Mesendoderm (in vitro differentiated cells): ENCODE measurements at regions not wholly inside any gene's neighbourhood (a gene's known extent, or its start where the extent isn't known, plus 50 kb on each side); places are given as distances from the start of the nearest gene placed in this dataset.

Experiments
- DNase-seq: peaks from one replicate; pipeline ENCODE4 v3.0.0; 2013
- H2AK5ac ChIP-seq: 2 replicates; pipeline ENCODE4 v1.6.1; 2013; ENCODE audit warnings: low read length, inconsistent platforms
- H2BK120ac ChIP-seq: 2 replicates; pipeline ENCODE4 v1.6.1; 2013; ENCODE audit warnings: low read depth, mild to moderate bottlenecking, low read length, moderate library complexity, mixed read lengths
- H2BK15ac ChIP-seq: replicated peaks from 2 replicates; pipeline ENCODE4 v1.6.1; 2013; ENCODE audit warnings: low read depth, mild to moderate bottlenecking, moderate library complexity
- H2BK5ac ChIP-seq: 2 replicates; pipeline ENCODE4 v1.6.1; 2013; ENCODE audit warnings: low read length, inconsistent platforms
- H3K18ac ChIP-seq: 2 replicates; pipeline ENCODE4 v1.6.1; 2013; ENCODE audit warnings: mild to moderate bottlenecking, low read length, mixed read lengths
- H3K23ac ChIP-seq: one replicate; pipeline ENCODE4 v1.6.1; 2013; ENCODE audit warnings: low read length
- H3K27ac ChIP-seq: 2 replicates; pipeline ENCODE4 v1.5.1; 2013; ENCODE audit warnings: low read depth, mild to moderate bottlenecking, inconsistent platforms, low read length, moderate library complexity
- H3K27me3 ChIP-seq: 2 replicates; pipeline ENCODE4 v1.6.1; 2013; ENCODE audit warnings: low read length, control low read depth, mild to moderate bottlenecking, inconsistent platforms; ENCODE audit not compliant: insufficient read depth, poor library complexity
- H3K36me3 ChIP-seq: 2 replicates; pipeline ENCODE4 v1.6.1; 2013; ENCODE audit warnings: low read length, inconsistent platforms; ENCODE audit not compliant: control insufficient read depth, insufficient read depth
- H3K4ac ChIP-seq: one replicate; pipeline ENCODE4 v1.6.1; 2013; ENCODE audit warnings: low read depth, mild to moderate bottlenecking, low read length, moderate library complexity
- H3K4me1 ChIP-seq: 2 replicates; pipeline ENCODE4 v1.6.1; 2013; ENCODE audit warnings: low read depth, low read length, inconsistent platforms; ENCODE audit not compliant: control insufficient read depth
- H3K4me2 ChIP-seq: 2 replicates; pipeline ENCODE4 v1.6.1; 2013; ENCODE audit warnings: low read length
- H3K4me3 ChIP-seq: 2 replicates; pipeline ENCODE4 v1.5.1; 2013; ENCODE audit warnings: mild to moderate bottlenecking, low read length
- H3K56ac ChIP-seq: one replicate; pipeline ENCODE4 v1.6.1; 2013; ENCODE audit warnings: low read length
- H3K79me1 ChIP-seq: 2 replicates; pipeline ENCODE4 v1.6.1; 2013; ENCODE audit warnings: low read length, inconsistent platforms
- H3K79me2 ChIP-seq: 2 replicates; pipeline ENCODE4 v1.6.1; 2013; ENCODE audit warnings: mild to moderate bottlenecking, low read length; ENCODE audit not compliant: control insufficient read depth, insufficient read depth
- H3K9ac ChIP-seq: 2 replicates; pipeline ENCODE4 v1.6.1; 2013; ENCODE audit warnings: low read length, inconsistent platforms
- H4K5ac ChIP-seq: one replicate; pipeline ENCODE4 v1.6.1; 2013; ENCODE audit warnings: low read length
- H4K8ac ChIP-seq: one replicate; pipeline ENCODE4 v1.6.1; 2013; ENCODE audit warnings: low read depth, mild to moderate bottlenecking, control low read depth, low read length, moderate library complexity
- whole genome bisulfite sequencing: extraction: QIAGEN DNeasy Blood & Tissue Kit; methylation state at CpG from one replicate; pipeline ENCODE4 v1.1.7; 2013; ENCODE audit warnings: low lambda C conversion rate, missing lambda C conversion rate; ENCODE audit not compliant: insufficient coverage; ENCODE audit errors: extremely low coverage; 5-methylcytosine and 5-hydroxymethylcytosine counted together

DNA sequence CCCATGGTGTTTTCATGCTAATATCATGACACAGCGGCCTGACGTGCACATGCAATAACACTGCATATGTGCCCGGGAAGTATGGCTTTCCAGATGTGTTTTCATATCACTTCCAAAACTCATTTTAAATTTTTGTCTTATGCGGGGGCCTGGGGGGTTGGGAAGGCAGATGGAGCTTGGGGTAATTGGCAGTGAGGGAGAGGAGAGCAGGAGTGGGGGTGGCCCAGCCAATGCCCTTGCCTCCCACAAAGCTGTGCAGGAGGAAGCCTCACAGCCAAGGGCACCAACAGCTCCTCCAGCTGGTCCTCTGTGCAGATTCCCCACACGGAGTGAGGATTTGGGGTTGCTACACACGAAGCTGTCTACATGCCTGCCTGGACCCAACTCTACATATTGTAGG is 805.2 kb downstream of the GALR1 start:
- H3K4me1 ChIP-seq = no peaks in the 10 kb centered on the region
- no peaks in the 10 kb centered on the region for H3K36me3 ChIP-seq
- no peak overlapping the region for H2BK120ac ChIP-seq
- H3K4me3 ChIP-seq = no peak overlapping the region
- no peak overlapping the region for H2BK5ac ChIP-seq
- no CpG with 5 or more reads among the region's 6 CpGs for WGBS
- no peaks in the 10 kb centered on the region for H3K79me2 ChIP-seq
- H4K8ac ChIP-seq = no peak overlapping the region
- DNase-seq = no peak
- H4K5ac ChIP-seq = no peak overlapping the region
- no peak overlapping the region for H3K4ac ChIP-seq
- H3K27me3 ChIP-seq = no peaks in the 10 kb centered on the region
- H3K56ac ChIP-seq = no peak overlapping the region
- no peak overlapping the region for H3K27ac ChIP-seq
- no peaks in the 10 kb centered on the region for H3K79me1 ChIP-seq
- H3K9ac ChIP-seq = no peak overlapping the region
- no peak overlapping the region for H3K23ac ChIP-seq
- H2BK15ac ChIP-seq = no peak overlapping the region
- H2AK5ac ChIP-seq = no peak overlapping the region
- H3K18ac ChIP-seq = no peak overlapping the region
- no peak overlapping the region for H3K4me2 ChIP-seq

GRCh38 chr18:78056011-78056410 is 806.4 kb downstream of the GALR1 start:
- no peak overlapping the region for H2BK5ac ChIP-seq
- H3K4me3 ChIP-seq = no peak overlapping the region
- no peak overlapping the region for H4K5ac ChIP-seq
- H3K27me3 ChIP-seq = no peaks in the 10 kb centered on the region
- H3K56ac ChIP-seq = no peak overlapping the region
- WGBS = no CpG with 5 or more reads among the region's 2 CpGs
- no peak overlapping the region for H3K18ac ChIP-seq
- no peak overlapping the region for H2BK120ac ChIP-seq
- H4K8ac ChIP-seq = no peak overlapping the region
- H3K36me3 ChIP-seq = no peaks in the 10 kb centered on the region
- H2BK15ac ChIP-seq = no peak overlapping the region
- no peak overlapping the region for H3K4me2 ChIP-seq
- no peaks in the 10 kb centered on the region for H3K79me1 ChIP-seq
- no peaks in the 10 kb centered on the region for H3K4me1 ChIP-seq
- no peak overlapping the region for H3K4ac ChIP-seq
- no peak overlapping the region for H3K23ac ChIP-seq
- no peak overlapping the region for H3K9ac ChIP-seq
- H2AK5ac ChIP-seq = no peak overlapping the region
- H3K27ac ChIP-seq = no peak overlapping the region
- DNase-seq = no peak
- H3K79me2 ChIP-seq = no peaks in the 10 kb centered on the region

DNA sequence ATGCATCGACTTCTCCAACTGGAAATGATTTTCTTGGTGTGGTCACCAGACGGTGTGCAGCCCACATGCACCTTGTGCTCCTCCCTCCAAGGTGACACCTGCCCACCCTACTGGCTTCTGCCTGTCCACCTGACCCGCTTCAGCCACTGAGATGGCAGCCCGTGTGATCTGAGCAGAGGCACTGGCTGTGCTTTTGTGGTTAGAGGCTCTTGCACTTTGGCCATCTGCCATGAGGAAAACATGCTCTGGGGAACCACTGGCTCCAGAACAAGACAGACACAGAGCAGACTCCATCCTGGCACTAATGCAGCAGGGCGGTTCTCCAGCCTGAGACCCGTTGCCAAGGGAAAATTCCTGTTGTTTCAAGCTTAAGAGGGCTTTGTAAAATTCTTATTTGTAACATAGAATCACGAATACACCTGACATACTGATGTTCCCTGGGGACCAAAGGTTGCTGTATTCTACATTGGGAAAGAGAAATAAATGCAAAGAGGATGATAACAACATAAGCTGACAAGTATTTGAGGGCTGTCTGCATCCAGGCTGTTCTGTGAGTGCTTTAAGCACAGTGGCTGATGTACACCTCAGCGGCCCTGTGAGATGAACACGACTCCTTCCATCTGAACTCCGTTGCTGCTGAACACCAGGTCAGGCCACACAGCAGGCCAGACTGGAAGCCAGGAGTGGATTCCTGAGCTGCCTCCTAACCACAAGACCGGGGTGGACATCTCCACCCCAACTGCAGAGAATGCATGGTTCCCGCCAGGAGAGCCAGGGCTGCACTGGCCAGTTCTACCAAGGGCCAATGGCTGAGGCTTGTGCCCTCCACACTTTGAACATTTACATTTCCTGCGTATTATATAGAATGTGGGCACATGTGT is 820.4 kb downstream of the GALR1 start:
- Histone ChIP-seq H3K27me3 (no peaks in the 10 kb centered on the region), H2AK5ac (no peak overlapping the region), H2BK5ac (no peak overlapping the region), H3K36me3 (no peaks in the 10 kb centered on the region), H3K4me1 (no peaks in the 10 kb centered on the region), H2BK15ac (no peak overlapping the region), H3K56ac (no peak overlapping the region), H3K4ac (no peak overlapping the region), H3K23ac (no peak overlapping the region), H4K5ac (no peak overlapping the region), H4K8ac (no peak overlapping the region), H3K9ac (no peak overlapping the region), H3K79me1 (no peaks in the 10 kb centered on the region), H3K4me2 (no peak overlapping the region), H3K27ac (no peak overlapping the region), H2BK120ac (no peak overlapping the region), H3K79me2 (no peaks in the 10 kb centered on the region), H3K18ac (no peak overlapping the region), H3K4me3 (no peak overlapping the region)
- WGBS = no CpG with 5 or more reads among the region's 13 CpGs
- no peak for DNase-seq

DNA sequence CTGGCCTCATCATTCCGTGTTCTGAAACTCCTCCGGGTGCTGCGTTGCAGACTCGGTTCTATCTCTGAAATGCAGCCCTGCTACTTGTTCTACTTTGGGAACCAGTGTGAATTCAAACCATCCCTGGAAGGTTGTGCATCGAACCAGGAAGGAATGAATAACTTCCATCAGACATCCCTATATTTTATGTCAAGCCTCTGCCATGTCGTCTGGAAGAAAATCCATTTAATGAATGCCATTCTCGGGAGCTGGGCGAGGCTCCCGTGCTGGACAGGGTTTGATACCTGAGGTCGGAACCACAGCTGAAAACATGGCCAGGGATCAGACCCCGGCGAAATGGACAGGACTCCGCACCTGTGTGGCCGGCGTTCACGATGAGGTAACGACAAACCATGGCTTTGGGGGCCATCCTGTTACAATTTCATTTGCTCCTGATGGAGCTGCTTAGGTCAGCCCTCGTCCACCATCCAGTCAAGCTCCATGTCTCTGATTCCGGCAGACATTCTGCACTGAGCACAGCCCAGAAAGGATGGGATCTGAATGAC is 821.6 kb downstream of the GALR1 start:
- H3K4me1 ChIP-seq = no peaks in the 10 kb centered on the region
- H3K36me3 ChIP-seq = no peaks in the 10 kb centered on the region
- WGBS = no CpG with 5 or more reads among the region's 19 CpGs
- no peak overlapping the region for H3K18ac ChIP-seq
- H3K23ac ChIP-seq = no peak overlapping the region
- H2AK5ac ChIP-seq = no peak overlapping the region
- H3K27me3 ChIP-seq = no peaks in the 10 kb centered on the region
- H3K56ac ChIP-seq = no peak overlapping the region
- no peaks in the 10 kb centered on the region for H3K79me1 ChIP-seq
- H3K27ac ChIP-seq = no peak overlapping the region
- H2BK15ac ChIP-seq = no peak overlapping the region
- DNase-seq = no peak
- H3K9ac ChIP-seq = no peak overlapping the region
- H3K4me2 ChIP-seq = no peak overlapping the region
- no peaks in the 10 kb centered on the region for H3K79me2 ChIP-seq
- H2BK120ac ChIP-seq = no peak overlapping the region
- no peak overlapping the region for H3K4ac ChIP-seq
- H3K4me3 ChIP-seq = no peak overlapping the region
- H4K8ac ChIP-seq = no peak overlapping the region
- H4K5ac ChIP-seq = no peak overlapping the region
- H2BK5ac ChIP-seq = no peak overlapping the region

DNA sequence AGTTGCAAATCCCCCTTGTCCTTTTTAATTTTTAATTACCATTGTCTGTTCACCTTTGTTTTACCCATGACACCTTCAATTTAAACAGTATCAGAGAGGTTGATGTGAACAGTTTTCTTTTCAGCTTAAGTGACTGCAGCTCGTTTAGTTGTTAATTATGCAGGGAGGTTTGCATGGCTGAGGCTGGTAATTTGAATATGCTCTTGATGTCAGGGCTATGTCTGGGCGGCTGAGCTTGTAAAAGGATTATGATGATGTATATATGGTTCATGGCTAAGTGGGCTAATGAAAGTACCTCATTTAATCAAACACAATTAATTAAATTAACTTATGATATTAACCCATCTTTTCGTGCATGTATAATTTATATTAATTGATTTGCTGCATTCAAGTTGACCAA is 822.1 kb downstream of the GALR1 start:
- H2BK120ac ChIP-seq = no peak overlapping the region
- no peak overlapping the region for H2BK5ac ChIP-seq
- H2BK15ac ChIP-seq = no peak overlapping the region
- no peaks in the 10 kb centered on the region for H3K27me3 ChIP-seq
- no peak overlapping the region for H3K23ac ChIP-seq
- no peak for DNase-seq
- H4K5ac ChIP-seq = no peak overlapping the region
- H3K9ac ChIP-seq = no peak overlapping the region
- H3K79me2 ChIP-seq = no peaks in the 10 kb centered on the region
- no peaks in the 10 kb centered on the region for H3K79me1 ChIP-seq
- WGBS = no CpG with 5 or more reads among the region's 3 CpGs
- no peak overlapping the region for H4K8ac ChIP-seq
- H3K4me2 ChIP-seq = no peak overlapping the region
- no peak overlapping the region for H3K56ac ChIP-seq
- H3K27ac ChIP-seq = no peak overlapping the region
- no peak overlapping the region for H3K18ac ChIP-seq
- H2AK5ac ChIP-seq = no peak overlapping the region
- no peaks in the 10 kb centered on the region for H3K36me3 ChIP-seq
- H3K4me3 ChIP-seq = no peak overlapping the region
- H3K4me1 ChIP-seq = no peaks in the 10 kb centered on the region
- H3K4ac ChIP-seq = no peak overlapping the region
